ENCODE measurements at regions not wholly inside any gene's neighbourhood (a gene's known extent, or its start where the extent isn't known, plus 50 kb on each side); places are given as distances from the start of the nearest gene placed in this dataset.

- Histone ChIP-seq H4K5ac (ENCODE audit: insufficient read length, low read depth, low read length) (no peak overlapping the region), H4K8ac (replicated peaks; ENCODE audit: insufficient read length, low read depth, low read length) (no peak overlapping the region), H3K79me1 (ENCODE audit: insufficient read depth, low read depth, low read length, poor library complexity, severe bottlenecking) (no peaks in the 10 kb centered on the region), H3K27ac (ENCODE audit: insufficient read length, low read depth, low read length) (no peak overlapping the region), H3T11ph (ENCODE audit: low read length) (no peak overlapping the region), H2BK120ac (ENCODE audit: low read depth, low read length, poor library complexity, severe bottlenecking) (no peak overlapping the region), H4K91ac (ENCODE audit: insufficient read length, low read depth, low read length) (no peak overlapping the region), H3K14ac (ENCODE audit: insufficient read depth, low read length) (no peak overlapping the region), H3K4me1 (ENCODE audit: insufficient read depth, low read length) (no peaks in the 10 kb centered on the region; the same call in 1 of the 2 replicates), H3K9ac (ENCODE audit: extremely low read depth, insufficient read length, low read length) (no peak overlapping the region), H3K79me2 (ENCODE audit: insufficient read depth, low read length) (no peaks in the 10 kb centered on the region), H2BK20ac (ENCODE audit: low read depth, low read length, poor library complexity, severe bottlenecking) (no peak overlapping the region), H3K27me3 (ENCODE audit: insufficient read depth, low read length) (no peaks in the 10 kb centered on the region), H2BK12ac (ENCODE audit: insufficient read length, low read depth, low read length) (no peak overlapping the region), H2BK5ac (ENCODE audit: insufficient read length, low read length) (no peak overlapping the region), H3K23ac (ENCODE audit: insufficient read length, low read depth, low read length) (no peak overlapping the region), H2AK5ac (ENCODE audit: insufficient read length, low read length) (no peak overlapping the region), H2AFZ (ENCODE audit: low read length) (no peak overlapping the region), H3K4ac (ENCODE audit: low read depth, low read length) (no peak overlapping the region), H3K56ac (ENCODE audit: insufficient read length, low read depth, low read length) (no peak overlapping the region), H3K9me3 (ENCODE audit: control insufficient read depth, low read depth, low read length) (peaks cover 8% of the 10 kb centered on the region), H3K23me2 (ENCODE audit: insufficient read length, low read depth, low read length, poor library complexity, severe bottlenecking) (no peaks in the 10 kb centered on the region), H3K18ac (ENCODE audit: insufficient read length, low read depth, low read length) (no peak overlapping the region), H3K4me2 (ENCODE audit: insufficient read depth, insufficient read length, low read length) (no peak overlapping the region), H2BK15ac (ENCODE audit: low read depth, low read length) (no peak overlapping the region), H4K20me1 (ENCODE audit: control insufficient read depth, insufficient read depth, insufficient read length) (no peaks in the 10 kb centered on the region)
- WGBS (ENCODE audit: extremely low coverage, insufficient read length, low lambda C conversion rate), result no CpG with 5 or more reads among the region's 2 CpGs
- no peak overlapping the region for H3K4me3 Mint-ChIP-seq
- H3K36me3 Mint-ChIP-seq (ENCODE audit: insufficient read depth in 1 of 3, low read depth in 3 of 3), result peaks cover 4 to 19% (median 13%) of the 10 kb centered on the region in 3 experiments
- peaks cover 2% of the 10 kb centered on the region; the same call in 1 of the 2 replicates for H3K27me3 Mint-ChIP-seq (ENCODE audit: low read depth)
- H3K27ac Mint-ChIP-seq, result no peak overlapping the region
- DNase-seq, result no peak
- TF ChIP-seq CTCF (conservative IDR thresholded peaks at IDR 0.05), result no peak
- H3K4me1 Mint-ChIP-seq, result peaks cover 15 to 16% of the 10 kb centered on the region in 2 experiments
- H3K9me3 Mint-ChIP-seq, result peaks cover 18 to 21% of the 10 kb centered on the region in 2 experiments
Measured at GRCh38 chr18:56036741-56037140, 448.7 kb upstream of the TCF4 start.
